HG03558 (cell line): ENCODE measurements at regions not wholly inside any gene's neighbourhood (a gene's known extent, or its start where the extent isn't known, plus 50 kb on each side); places are given as distances from the start of the nearest gene placed in this dataset.
A peak's percentile ranks its signal among the peaks of the same experiment; 100 is the strongest.
"Not testable (repeated sequence)": the region's sequence is repeated elsewhere in the genome, so short reads cannot be mapped to it uniquely, and the experiment has no call there.

Experiments
- ATAC-seq: cut with Tn5 transposase; IDR thresholded peaks from one replicate; pipeline ENCODE4 v1.9.1; 2021; ENCODE audit warnings: moderate number of reproducible peaks; ENCODE audit not compliant: unreplicated experiment; ENCODE audit errors: extremely low read depth

- ATAC-seq, result no peak
Measured at GRCh38 chr6:130603391-130603790, 223.8 kb upstream of the SMLR1 start.

DNA sequence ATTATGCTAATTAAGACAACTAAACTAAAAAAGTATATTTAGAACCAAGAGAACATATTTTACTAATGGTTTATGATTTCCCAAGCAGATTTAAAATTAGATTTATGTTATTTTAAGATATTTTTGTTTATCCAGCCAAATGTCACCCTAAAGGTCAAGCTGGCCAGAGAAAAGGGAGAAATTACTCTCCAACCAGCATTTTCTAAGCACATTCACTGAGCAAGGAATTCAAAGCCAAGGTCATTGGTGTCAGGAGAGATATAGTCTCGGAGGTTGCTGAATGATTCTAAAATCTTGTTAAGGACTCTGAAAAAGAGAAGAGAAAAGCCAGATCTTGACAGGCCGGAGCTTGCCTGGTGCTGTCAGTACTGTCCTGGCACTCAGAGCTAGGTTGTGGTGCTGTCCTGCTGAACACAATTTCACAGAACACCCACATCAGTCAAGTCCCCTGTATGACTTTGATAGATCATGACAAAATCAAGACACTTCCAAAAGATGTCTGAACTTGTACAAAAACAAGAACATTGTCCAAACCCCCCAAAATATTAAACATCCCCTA, 222.3 kb upstream of the SMLR1 start:
- no peak for ATAC-seq

DNA sequence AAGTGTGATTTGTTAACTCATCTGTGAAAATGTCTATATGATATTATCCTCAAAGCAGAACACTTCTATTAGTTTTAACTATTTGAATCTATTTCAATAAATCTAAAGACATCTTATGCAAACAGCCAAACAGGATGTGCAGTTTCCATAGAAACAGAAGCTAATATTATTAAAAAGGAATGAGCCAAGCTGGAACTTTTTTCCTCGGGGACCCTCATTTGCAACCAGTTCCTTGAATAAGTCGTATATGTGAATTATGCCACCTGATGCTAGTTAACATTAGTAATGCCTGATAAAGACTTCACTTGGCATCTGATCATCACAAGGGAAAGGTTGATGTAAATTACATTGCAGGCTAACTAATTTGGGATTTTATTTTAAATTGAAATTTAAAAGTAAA, 216.9 kb upstream of the SMLR1 start:
- no peak for ATAC-seq

DNA sequence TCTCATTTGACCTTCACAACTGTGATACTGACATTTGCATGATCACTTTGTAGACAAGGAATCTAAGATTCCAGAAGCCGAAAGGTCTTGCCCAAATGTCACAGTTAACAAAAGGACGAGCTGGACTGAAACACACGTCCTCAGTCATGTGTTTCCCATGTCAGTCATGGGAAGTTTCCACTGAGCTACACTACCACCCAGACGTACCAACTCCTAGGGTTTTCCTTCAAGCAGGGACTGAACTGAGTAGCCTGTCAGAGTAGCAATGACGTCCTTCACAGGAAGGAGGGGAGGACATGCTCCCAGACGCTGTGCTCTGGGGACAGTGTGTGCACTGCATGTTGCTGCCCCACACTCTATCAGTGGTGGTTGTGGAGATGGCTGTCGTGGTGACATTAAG, 215.8 kb upstream of the SMLR1 start:
- ATAC-seq, result no peak

- no peak for ATAC-seq
Measured at GRCh38 chr6:130613176-130613575, 214.0 kb upstream of the SMLR1 start.

- ATAC-seq, result no peak
Measured at GRCh38 chr6:130615816-130616215, 211.4 kb upstream of the SMLR1 start.

- ATAC-seq, result no peak
Measured at GRCh38 chr6:130617658-130618057, 209.5 kb upstream of the SMLR1 start.

DNA sequence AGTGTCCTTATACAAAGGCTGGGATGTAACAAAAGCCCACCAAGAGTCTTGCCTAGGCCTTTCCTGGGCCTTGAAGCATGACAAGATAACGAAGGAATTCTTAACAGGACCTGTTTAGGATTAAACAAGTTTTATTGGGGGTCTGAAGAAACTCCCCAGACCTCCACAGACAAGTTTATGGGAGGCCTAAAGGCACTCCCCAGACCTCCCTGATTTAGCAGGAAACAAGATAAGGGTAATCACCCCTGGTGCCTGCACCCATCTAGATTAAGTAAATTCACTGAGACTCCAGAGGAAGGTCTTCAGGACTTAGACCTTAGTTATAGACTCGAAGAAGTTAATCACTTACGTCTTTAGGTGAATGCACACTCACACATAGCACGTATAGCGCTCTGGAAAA, 208.4 kb upstream of the SMLR1 start:
- ATAC-seq, result not testable (repeated sequence)

GRCh38 chr6:130620338-130620781, 206.8 kb upstream of the SMLR1 start:
- no peak for ATAC-seq

DNA sequence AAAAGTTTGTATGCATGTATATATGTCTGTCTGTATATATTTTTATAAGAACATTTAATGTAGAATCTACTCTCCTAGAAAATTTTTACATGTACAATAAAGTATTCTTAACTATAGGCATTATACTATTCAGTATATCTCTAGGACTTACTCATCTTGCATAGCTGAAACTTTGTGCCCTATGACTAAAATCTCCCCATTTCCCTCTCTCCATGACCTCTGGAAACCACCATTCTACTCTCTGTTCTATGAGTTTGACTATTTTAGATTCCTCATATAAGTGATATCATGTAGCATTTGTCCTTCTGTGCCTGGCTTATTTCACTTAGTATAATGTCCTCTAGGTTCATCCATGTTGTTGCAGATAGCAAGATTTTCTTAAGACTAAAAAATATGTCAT, 205.1 kb upstream of the SMLR1 start:
- ATAC-seq, result peak; percentile 33

- ATAC-seq, result no peak
Measured at GRCh38 chr6:130624046-130624445, 203.2 kb upstream of the SMLR1 start.

GRCh38 chr6:130625825-130626527, 201.2 kb upstream of the SMLR1 start:
- ATAC-seq, result peak; percentile 42

DNA sequence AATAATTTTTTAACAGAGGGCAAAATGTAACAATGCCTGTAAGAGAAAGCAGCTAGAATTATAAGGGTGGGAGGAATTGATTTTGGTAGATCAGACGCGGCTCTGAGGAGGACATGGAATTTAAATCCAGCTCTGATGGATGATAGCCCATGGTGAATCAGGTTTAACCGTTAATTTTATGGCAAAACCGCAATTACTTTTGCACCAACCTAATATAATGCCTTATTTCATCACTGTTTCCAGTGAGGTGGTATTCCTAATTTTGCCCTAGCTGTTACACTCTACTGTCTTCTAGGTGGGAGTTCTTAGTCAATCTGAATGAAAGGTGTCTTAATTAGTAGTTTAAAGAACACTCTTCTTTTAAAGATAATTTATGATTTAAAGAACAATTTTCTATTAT, 198.3 kb upstream of the SMLR1 start:
- ATAC-seq, result no peak

DNA sequence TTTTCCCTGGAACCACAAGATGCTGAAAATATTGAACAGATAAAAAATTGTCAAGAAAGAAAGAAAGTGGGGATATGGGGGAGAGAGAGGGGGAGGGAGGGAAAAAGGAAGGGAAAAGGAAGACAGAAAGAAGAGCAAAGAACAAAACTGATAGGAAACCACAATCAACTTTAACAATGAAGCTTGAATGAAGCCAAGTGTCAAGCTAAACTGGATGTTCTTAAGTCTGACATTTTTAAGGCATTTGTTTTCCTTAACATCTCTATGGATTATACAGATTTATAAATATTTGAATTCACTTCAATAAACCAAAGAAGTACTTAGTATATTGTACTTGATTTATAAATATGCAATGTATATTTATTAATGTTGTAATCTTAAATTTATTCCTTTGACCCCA, 197.6 kb upstream of the SMLR1 start:
- ATAC-seq, result no peak

DNA sequence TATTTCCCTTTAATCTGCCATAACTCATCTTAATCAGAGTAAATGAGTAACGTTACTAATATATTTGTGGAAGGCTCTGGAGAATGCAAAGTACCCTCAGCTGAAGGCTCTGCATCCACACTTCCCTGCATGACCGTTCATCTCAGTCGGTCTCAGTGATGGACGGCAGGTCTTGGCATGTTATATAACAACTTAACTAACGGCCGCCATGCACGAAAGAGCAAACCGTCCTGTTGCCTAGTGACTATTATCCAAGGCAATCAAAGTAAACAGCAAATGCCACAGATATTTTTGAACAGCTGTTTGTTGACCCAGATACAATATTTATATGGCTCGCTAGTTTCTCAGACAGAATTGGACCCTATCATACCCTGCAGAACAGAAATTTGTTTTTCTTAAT, 194.9 kb upstream of the SMLR1 start:
- ATAC-seq, result no peak

GRCh38 chr6:130632897-130633296, 194.3 kb upstream of the SMLR1 start:
- ATAC-seq, result no peak

- ATAC-seq, result no peak
Measured at GRCh38 chr6:130643361-130643760, 183.8 kb upstream of the SMLR1 start.

DNA sequence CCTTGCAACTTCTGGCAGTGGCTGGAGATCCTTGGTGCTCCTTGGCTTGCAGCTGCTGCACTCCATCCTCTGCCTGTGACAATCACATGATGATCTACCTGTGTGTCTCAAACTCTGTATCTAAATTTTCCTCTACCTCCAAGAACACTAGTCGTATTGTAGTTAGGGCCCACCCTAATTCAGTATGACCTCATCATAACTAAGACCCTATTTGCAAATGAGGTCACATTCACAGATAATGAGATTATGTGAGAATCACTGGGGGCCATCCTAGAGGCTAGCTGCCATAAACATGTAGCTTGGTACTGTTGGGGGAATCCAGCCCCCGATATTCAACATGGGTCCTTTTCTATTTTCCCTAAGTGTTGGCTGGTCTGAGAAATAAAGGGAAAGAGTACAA, 183.0 kb upstream of the SMLR1 start:
- no peak for ATAC-seq

DNA sequence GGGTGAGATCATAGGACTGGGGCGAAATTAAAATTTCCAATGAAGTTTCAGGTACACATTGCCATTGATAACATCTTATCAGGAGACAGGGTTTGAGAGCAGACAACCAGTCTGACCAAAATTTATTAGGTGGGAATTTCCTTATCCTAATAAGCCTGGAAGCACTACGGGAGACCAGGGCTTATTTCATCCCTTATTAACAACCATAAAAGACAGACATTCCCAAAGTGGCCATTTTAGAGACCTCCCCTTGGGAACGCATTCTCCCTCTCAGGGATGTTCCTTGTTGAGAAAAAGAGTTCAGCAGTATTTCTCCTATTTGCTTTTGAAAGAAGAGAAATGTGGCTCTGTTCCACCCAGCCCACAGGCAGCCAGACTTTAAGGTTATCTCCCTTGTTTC, 182.4 kb upstream of the SMLR1 start:
- ATAC-seq, result not testable (repeated sequence)

- ATAC-seq, result no peak
Measured at GRCh38 chr6:130647246-130647645, 180.0 kb upstream of the SMLR1 start.

DNA sequence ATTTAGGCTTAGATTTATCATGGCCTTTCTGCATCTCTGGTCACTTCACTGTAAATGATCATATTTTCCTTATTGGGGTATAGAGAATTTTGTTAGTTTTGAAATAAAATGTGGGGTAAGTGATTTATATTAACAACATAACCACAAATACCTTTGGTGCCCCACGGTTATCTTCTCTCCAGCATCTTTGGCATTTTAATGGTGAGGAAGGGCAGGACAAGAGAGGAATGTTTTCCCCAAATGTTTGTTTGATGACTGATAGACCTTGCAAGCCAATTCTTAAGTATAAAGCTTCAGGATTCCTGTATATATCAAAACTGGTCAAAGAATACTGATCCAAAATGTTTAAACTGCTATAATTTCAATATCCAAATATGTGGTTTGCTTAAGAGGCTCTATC, 171.6 kb upstream of the SMLR1 start:
- ATAC-seq, result no peak

DNA sequence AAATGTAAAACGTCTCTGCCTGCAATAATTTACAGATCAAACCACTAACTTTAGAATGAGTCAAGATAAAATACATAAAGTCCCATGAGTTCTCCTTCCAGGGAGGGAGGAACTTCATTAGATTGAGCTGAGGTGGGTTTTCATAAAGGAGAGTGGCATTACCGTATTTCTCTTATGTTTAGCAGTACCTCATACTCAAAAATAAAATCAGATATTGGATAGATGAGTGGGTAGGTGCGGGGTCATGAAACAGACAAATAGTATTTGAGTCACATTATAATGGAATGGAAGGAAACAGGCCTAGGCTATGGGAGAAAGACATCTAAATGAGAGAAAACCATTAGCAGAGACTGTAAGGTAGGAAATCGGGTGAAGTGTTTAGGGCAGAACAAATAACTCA, 166.1 kb upstream of the SMLR1 start:
- no peak for ATAC-seq
